ENCODE measurements at regions not wholly inside any gene's neighbourhood (a gene's known extent, or its start where the extent isn't known, plus 50 kb on each side); places are given as distances from the start of the nearest gene placed in this dataset.

DNA sequence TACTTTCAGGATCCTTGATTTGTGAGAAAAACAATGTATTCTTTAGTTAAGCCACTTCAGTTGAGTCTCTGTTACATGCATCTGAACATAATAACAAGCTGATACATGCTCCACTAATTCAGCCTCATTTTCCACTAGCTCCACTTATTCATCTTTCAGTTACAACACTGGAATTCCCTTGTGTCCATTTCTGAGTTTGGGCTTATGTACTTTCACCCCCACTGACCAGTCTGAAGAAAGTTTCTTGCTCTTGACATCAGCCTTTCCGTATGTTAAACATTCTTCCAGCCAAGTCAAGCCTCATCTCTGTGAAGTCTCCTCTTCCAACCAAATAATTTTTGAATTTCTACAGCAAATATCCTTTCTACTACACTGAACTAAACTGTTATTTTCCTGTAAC is 592.5 kb upstream of the NOVA1 start:
- H3K9me3 ChIP-seq (ENCODE audit: severe bottlenecking): no peaks in the 10 kb centered on the region
- no peak for ATAC-seq (ENCODE audit: low read depth)
- no peak overlapping the region for H3K4me3 ChIP-seq (ENCODE audit: severe bottlenecking)
- DNase-seq (ENCODE audit: low spot score): no peak
- no peaks in the 10 kb centered on the region for H3K4me1 ChIP-seq (ENCODE audit: insufficient read depth, poor library complexity, severe bottlenecking)
- TF ChIP-seq CTCF (IDR thresholded peaks at IDR 0.05; ENCODE audit: poor library complexity, severe bottlenecking): no peak
- H3K27ac ChIP-seq (ENCODE audit: poor library complexity, severe bottlenecking): no peak overlapping the region
- H3K36me3 ChIP-seq (ENCODE audit: low read depth): no peaks in the 10 kb centered on the region
- H3K27me3 ChIP-seq (ENCODE audit: insufficient read depth, poor library complexity, severe bottlenecking): peaks cover 35% of the 10 kb centered on the region

GRCh38 chr14:27199272-27199671 is 601.4 kb upstream of the NOVA1 start:
- ATAC-seq (ENCODE audit: low read depth) (no peak), DNase-seq (ENCODE audit: low spot score) (no peak)
- H3K36me3 ChIP-seq (ENCODE audit: low read depth): no peaks in the 10 kb centered on the region

GRCh38 chr14:27205036-27205435 is 607.2 kb upstream of the NOVA1 start:
- TF ChIP-seq CTCF (IDR thresholded peaks at IDR 0.05; ENCODE audit: poor library complexity, severe bottlenecking): no peak
- Histone ChIP-seq H3K4me1 (ENCODE audit: insufficient read depth, poor library complexity, severe bottlenecking) (no peaks in the 10 kb centered on the region), H3K9me3 (ENCODE audit: severe bottlenecking) (no peaks in the 10 kb centered on the region), H3K4me3 (ENCODE audit: severe bottlenecking) (no peak overlapping the region), H3K27me3 (ENCODE audit: insufficient read depth, poor library complexity, severe bottlenecking) (peaks cover 44% of the 10 kb centered on the region), H3K27ac (ENCODE audit: poor library complexity, severe bottlenecking) (no peak overlapping the region), H3K36me3 (ENCODE audit: low read depth) (no peaks in the 10 kb centered on the region)
- no peak for ATAC-seq (ENCODE audit: low read depth)
- DNase-seq (ENCODE audit: low spot score): no peak

More at GRCh38 chr14:27199272-27199671, 601.4 kb upstream of the NOVA1 start:
- Histone ChIP-seq H3K4me1 (ENCODE audit: insufficient read depth, poor library complexity, severe bottlenecking) (no peaks in the 10 kb centered on the region), H3K27ac (ENCODE audit: poor library complexity, severe bottlenecking) (no peak overlapping the region), H3K27me3 (ENCODE audit: insufficient read depth, poor library complexity, severe bottlenecking) (peaks cover 39% of the 10 kb centered on the region), H3K9me3 (ENCODE audit: severe bottlenecking) (no peaks in the 10 kb centered on the region), H3K4me3 (ENCODE audit: severe bottlenecking) (no peak overlapping the region)
- no peak for TF ChIP-seq CTCF (IDR thresholded peaks at IDR 0.05; ENCODE audit: poor library complexity, severe bottlenecking)

- Histone ChIP-seq H3K9me3 (ENCODE audit: severe bottlenecking) (no peaks in the 10 kb centered on the region), H3K4me1 (ENCODE audit: insufficient read depth, poor library complexity, severe bottlenecking) (no peaks in the 10 kb centered on the region), H3K36me3 (ENCODE audit: low read depth) (no peaks in the 10 kb centered on the region), H3K27me3 (ENCODE audit: insufficient read depth, poor library complexity, severe bottlenecking) (peaks cover 34% of the 10 kb centered on the region), H3K4me3 (ENCODE audit: severe bottlenecking) (no peak overlapping the region), H3K27ac (ENCODE audit: poor library complexity, severe bottlenecking) (no peak overlapping the region)
- DNase-seq (ENCODE audit: low spot score) (no peak), ATAC-seq (ENCODE audit: low read depth) (no peak)
- no peak for TF ChIP-seq CTCF (IDR thresholded peaks at IDR 0.05; ENCODE audit: poor library complexity, severe bottlenecking)
Measured at GRCh38 chr14:27211741-27212140, 613.9 kb upstream of the NOVA1 start.

DNA sequence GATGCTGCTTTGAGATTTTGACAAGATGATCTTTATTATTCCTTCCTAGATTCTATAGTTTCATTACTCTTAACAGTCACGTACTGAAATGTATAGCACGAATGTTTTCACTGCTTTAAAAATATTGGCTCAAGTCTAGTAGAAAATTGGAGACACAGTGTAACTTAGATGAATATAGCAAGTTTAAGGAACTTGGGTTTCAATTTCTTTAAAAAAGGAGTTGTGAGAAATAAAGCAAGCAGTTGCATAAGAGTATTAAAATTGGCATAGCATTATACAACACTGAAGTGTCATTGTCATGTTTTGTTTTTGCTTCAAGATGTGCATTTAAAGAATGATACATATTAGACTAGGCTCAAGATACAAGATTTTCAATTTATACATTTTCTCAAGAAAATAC is 624.8 kb upstream of the NOVA1 start:
- H3K36me3 ChIP-seq (ENCODE audit: low read depth): no peaks in the 10 kb centered on the region
- no peak for TF ChIP-seq CTCF (IDR thresholded peaks at IDR 0.05; ENCODE audit: poor library complexity, severe bottlenecking)

More for the DNA sequence above, 624.8 kb upstream of the NOVA1 start:
- Histone ChIP-seq H3K27me3 (ENCODE audit: insufficient read depth, poor library complexity, severe bottlenecking) (peaks cover 20% of the 10 kb centered on the region), H3K9me3 (ENCODE audit: severe bottlenecking) (no peaks in the 10 kb centered on the region), H3K27ac (ENCODE audit: poor library complexity, severe bottlenecking) (no peak overlapping the region), H3K4me1 (ENCODE audit: insufficient read depth, poor library complexity, severe bottlenecking) (no peaks in the 10 kb centered on the region), H3K4me3 (ENCODE audit: severe bottlenecking) (no peak overlapping the region)
- no peak for ATAC-seq (ENCODE audit: low read depth)
- no peak for DNase-seq (ENCODE audit: low spot score)
